Fibroblast of pulmonary artery (primary cell): ENCODE measurements at regions not wholly inside any gene's neighbourhood (a gene's known extent, or its start where the extent isn't known, plus 50 kb on each side); places are given as distances from the start of the nearest gene placed in this dataset.

Experiments
- DNase-seq: peaks from one replicate; pipeline ENCODE4 v3.0.0-alpha.2; 2010; ENCODE audit warnings: low read depth
- H3K4me3 ChIP-seq: replicated peaks from 2 replicates; pipeline ENCODE4 v1.5.1; 2011; ENCODE audit warnings: low read depth, mild to moderate bottlenecking, control low read depth, low read length, moderate library complexity
- TF ChIP-seq, protein P1 (sequence below): IDR thresholded peaks from 2 replicates; pipeline ENCODE4 v1.5.1; 2011; ENCODE audit warnings: mild to moderate bottlenecking, control low read depth, low read length, inconsistent platforms; ENCODE audit errors: missing control alignments

DNA sequence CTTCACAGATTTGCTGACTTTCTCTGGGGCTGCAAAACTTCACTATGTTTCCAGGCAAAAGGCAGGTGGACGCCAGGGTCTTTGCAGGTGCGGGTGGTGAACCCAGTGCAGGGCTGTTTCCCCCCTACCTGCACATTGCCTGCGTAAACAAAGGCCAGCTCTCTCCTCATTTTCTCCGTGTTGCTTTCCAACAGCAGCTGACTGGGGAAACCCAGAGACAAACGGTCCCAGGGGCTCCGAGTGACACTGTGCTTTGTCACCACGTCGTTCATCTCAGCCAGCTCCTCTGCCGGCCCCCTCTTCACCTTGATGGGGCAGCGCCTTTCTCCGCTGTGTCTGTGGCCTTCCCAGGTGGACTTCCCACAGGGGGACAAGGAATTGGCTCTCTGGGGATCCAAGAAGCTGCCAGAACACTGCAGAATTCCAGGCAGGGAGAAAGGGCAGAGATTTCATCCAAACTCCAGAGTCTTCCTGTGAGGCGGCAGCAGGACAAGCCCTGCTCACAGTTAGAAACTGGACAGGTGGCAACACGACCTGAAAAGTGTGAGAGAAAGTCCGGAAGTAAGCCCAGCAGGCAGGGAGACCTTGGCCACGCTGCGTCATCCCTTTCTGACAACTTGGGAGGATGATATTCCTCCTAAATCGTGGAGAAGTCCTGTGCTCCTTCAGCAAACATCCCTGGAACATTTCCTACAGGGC, 1493.7 kb downstream of the TBC1D22A start:
- TF ChIP-seq, protein P1, sequence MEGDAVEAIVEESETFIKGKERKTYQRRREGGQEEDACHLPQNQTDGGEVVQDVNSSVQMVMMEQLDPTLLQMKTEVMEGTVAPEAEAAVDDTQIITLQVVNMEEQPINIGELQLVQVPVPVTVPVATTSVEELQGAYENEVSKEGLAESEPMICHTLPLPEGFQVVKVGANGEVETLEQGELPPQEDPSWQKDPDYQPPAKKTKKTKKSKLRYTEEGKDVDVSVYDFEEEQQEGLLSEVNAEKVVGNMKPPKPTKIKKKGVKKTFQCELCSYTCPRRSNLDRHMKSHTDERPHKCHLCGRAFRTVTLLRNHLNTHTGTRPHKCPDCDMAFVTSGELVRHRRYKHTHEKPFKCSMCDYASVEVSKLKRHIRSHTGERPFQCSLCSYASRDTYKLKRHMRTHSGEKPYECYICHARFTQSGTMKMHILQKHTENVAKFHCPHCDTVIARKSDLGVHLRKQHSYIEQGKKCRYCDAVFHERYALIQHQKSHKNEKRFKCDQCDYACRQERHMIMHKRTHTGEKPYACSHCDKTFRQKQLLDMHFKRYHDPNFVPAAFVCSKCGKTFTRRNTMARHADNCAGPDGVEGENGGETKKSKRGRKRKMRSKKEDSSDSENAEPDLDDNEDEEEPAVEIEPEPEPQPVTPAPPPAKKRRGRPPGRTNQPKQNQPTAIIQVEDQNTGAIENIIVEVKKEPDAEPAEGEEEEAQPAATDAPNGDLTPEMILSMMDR: no peak
- H3K4me3 ChIP-seq: no peak overlapping the region
- no peak for DNase-seq

DNA sequence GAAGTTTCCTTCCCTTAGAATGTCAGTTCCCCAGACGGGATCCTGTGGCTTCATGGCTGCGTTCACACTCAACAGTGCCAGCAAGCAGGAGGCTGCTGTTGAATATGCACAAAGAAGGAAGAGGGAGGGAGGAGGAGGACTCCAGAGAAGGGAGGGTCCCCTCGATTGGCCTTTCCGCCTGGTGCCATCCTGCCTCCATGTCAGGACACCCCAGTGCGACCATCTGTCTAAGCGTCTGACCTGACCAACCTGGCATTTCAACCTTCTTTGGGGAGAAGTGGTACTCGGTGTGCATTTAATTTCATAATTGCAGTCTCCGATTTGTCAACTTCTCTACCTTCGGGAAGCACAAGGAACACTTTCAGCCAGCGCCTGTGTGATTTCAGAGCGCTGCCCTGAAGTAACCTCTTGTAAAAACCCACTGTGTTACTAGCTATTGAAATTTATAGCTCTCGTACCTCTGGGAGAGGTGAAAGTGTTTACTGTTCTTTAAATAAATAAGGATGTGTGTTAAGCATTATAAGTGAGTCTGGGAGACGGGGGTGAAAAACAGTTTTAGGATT, 1491.9 kb downstream of the TBC1D22A start:
- TF ChIP-seq, protein P1: no peak
- no peak for DNase-seq
- no peak overlapping the region for H3K4me3 ChIP-seq

DNA sequence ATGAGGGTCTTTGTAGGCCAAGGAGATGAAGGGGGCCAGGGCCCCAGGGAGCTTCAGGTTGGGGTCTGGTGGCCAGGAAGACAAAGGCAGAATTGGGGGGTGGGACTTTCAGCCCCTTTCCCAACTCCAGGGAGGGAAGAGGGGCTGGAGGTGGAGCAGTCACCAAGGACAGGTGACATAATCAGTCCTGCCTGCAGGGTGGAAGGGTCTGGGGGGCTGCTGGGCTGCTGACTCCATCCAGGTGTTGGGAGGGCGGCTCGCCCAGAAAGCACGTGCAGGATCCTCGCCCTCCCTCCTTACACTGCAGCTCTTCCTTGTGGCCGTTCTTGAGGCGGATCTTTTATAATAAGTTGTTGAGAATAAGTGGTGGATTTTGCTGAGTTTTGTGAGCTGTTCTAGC, 1491.1 kb downstream of the TBC1D22A start:
- H3K4me3 ChIP-seq: no peak overlapping the region
- TF ChIP-seq, protein P1: no peak
- no peak for DNase-seq

DNA sequence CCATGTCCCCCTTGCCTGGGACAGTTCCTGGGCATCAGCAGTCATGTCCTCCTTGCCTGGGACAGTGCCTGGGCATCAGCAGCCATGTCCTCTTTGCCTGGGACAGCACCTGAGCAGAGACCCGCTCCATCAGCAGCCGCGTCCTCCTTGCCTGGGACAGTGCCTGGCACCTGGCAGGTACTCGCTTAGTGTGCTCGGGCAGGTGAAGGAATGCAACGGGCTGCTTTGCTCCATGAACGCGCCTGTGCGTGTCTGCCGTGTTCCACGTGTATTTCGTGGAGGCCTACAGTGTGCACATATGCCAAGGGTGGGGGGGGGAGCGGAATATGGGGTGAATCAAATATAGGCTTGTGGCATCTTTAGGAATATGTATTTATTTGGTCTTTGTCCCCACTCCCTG, 1490.7 kb downstream of the TBC1D22A start:
- H3K4me3 ChIP-seq: no peak overlapping the region
- DNase-seq: no peak
- TF ChIP-seq, protein P1: no peak

DNA sequence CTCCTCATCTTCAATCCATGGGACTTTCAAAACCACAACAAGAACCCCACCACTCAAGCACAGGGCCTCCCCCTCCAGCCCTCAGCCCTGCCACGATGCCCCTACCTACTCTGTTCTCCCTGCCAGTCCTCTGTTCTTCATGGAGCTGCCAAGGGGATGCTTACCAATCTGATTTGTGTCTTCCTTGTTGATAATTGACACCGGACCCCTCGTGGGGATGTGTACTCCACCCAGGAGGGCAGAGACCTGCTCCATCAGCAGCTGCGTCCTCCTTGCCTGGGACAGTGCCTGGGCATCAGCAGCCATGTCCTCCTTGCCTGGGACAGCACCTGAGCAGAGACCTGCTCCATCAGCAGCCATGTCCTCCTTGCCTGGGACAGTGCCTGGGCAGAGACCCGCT, 1489.2 kb downstream of the TBC1D22A start:
- DNase-seq: no peak
- no peak overlapping the region for H3K4me3 ChIP-seq
- TF ChIP-seq, protein P1: no peak

DNA sequence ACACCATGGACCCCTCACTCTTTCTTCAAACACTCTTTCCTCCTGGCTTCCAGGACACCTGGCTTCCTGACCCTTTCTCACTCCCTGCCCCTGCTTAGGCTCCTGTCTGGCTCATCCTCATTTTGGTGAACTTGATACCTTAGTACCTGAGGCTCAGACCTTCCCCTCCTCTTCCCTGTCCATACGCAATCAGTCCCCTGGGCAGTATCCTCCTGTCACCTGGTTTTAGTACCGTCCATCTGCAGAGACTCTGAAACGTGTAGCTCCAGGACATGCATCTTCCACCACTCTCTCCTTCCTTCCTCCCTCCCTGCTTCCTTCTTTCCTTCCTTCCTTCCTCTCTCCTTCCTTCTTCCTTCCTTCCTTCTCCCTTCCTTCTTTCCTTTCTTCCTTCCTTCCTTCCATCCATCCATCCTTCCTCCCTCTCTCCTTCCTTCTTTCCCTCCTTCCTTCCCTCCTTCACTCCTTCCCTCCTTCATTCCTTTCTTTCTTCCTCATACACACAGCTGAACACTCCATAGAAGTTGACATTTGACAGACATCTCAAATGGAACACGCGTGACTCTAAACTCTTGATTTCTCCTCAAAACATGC, 1488.6 kb downstream of the TBC1D22A start:
- TF ChIP-seq, protein P1: no peak
- H3K4me3 ChIP-seq: no peak overlapping the region
- DNase-seq: no peak
